A673 (cell line): ENCODE measurements at regions not wholly inside any gene's neighbourhood (a gene's known extent, or its start where the extent isn't known, plus 50 kb on each side); places are given as distances from the start of the nearest gene placed in this dataset.

Experiments used
- BruUV-seq: library from RNA; stranded (reverse); fragments of 400-500 nt; replicated peaks from 2 replicates; lab custom pipeline; 2021; lab: Mats Ljungman, UMichigan
- CTCF ChIA-PET: fragments of 300-600 bp; sonication (Branson Sonifier 250); formaldehyde crosslinking; loops from one replicate; lab custom pipeline; 2022; ENCODE audit warnings: antibody characterized with exemption; lab: Charles Lee
- POLR2A ChIA-PET: fragments of 300-600 bp; sonication (Branson Sonifier 250); formaldehyde crosslinking; loops from one replicate; lab custom pipeline; 2022; ENCODE audit warnings: antibody characterized with exemption; ENCODE audit not compliant: low non-redundant PET; lab: Charles Lee
- DNase-seq: peaks from one replicate; pipeline ENCODE4 v3.0.0-alpha.2; 2015; ENCODE audit warnings: low spot score
- H3K27ac ChIP-seq: fragments of 200-600 bp; sonication (generic); 2 replicates; pipeline ENCODE4 v1.5.1; 2016; ENCODE audit warnings: mixed run types, low read depth, mild to moderate bottlenecking, mixed read lengths, antibody characterized with exemption, low read length; ENCODE audit not compliant: poor library complexity, severe bottlenecking
- H3K27me3 ChIP-seq: fragments of 200-600 bp; sonication (generic); replicated peaks from 2 replicates; pipeline ENCODE4 v1.6.1; 2017; ENCODE audit warnings: mixed run types, low read depth, mild to moderate bottlenecking, mixed read lengths, antibody characterized with exemption, low read length; ENCODE audit not compliant: insufficient read depth, poor library complexity
- H3K36me3 ChIP-seq: fragments of 200-600 bp; sonication (generic); 2 replicates; pipeline ENCODE4 v1.6.1; 2016; ENCODE audit warnings: mixed run types, mild to moderate bottlenecking, mixed read lengths, antibody characterized with exemption, low read length; ENCODE audit not compliant: insufficient read depth, poor library complexity, severe bottlenecking
- H3K4me1 ChIP-seq: fragments of 200-600 bp; sonication (generic); 2 replicates; pipeline ENCODE4 v1.6.1; 2017; ENCODE audit warnings: mixed run types, mild to moderate bottlenecking, mixed read lengths, antibody characterized with exemption, low read length; ENCODE audit not compliant: insufficient read depth, poor library complexity, severe bottlenecking
- H3K4me3 ChIP-seq: fragments of 200-600 bp; sonication (generic); 2 replicates; pipeline ENCODE4 v1.5.1; 2016; ENCODE audit warnings: low read depth, mixed run types, mild to moderate bottlenecking, mixed read lengths, low read length; ENCODE audit not compliant: poor library complexity, severe bottlenecking
- H3K9me3 ChIP-seq: fragments of 200-600 bp; sonication (generic); 2 replicates; pipeline ENCODE4 v1.6.1; 2016; ENCODE audit warnings: mixed run types, low read depth, mild to moderate bottlenecking, mixed read lengths, antibody characterized with exemption, low read length; ENCODE audit not compliant: poor library complexity, severe bottlenecking
- EZH2 ChIP-seq: fragments of 200-600 bp; sonication (generic); IDR thresholded peaks from 2 replicates; pipeline ENCODE4 v1.6.1; 2017; ENCODE audit warnings: borderline replicate concordance, low read depth, mild to moderate bottlenecking, mixed read lengths, antibody characterized with exemption, low read length; ENCODE audit not compliant: poor library complexity, severe bottlenecking
- intact Hi-C: fragments of 100-400 bp; cut with micrococcal nuclease; formaldehyde crosslinking; loops from one replicate; pipeline ENCODE4 v1.10.0; 2022; ENCODE audit not compliant: unreplicated experiment
- TF ChIP-seq, protein P1 (sequence below): fragments of 300-800, 200-600 bp; sonication (generic); conservative IDR thresholded peaks from 2 replicates; pipeline ENCODE4 v1.5.1; 2017; ENCODE audit warnings: low read depth, mild to moderate bottlenecking, antibody characterized with exemption, low read length, moderate library complexity, mixed read lengths

DNA sequence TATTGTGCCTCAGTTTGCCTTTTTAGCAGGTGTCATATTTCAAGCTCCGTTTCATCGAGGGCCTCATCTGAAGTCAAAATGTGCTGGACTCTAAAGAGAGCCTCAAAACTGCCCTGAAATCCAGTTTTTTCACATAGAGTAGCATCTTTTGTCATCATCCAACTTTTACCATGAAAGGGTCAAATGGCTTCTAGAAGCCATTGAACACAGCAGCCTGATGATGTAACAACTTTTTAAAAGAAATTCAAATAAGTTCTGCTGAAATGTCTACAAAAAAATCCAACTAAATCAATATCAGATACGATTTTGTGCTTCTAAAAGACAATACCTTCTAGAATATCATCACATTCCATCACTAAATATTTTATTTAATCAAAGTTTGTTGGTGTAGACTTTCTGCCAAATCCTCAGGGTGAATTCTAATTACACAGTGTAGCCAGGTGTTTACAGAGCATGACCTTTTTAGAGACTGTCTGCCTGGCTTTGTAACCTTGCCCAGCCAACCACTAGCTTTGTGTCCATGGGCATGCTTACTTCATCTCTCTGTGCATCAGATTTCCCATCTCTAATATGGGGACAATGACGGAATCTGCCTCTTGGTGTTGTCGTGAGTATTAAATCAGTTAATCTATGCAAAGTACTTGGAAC lies 505.0 kb downstream of the EBF1 start:
- intact Hi-C loops: no loop called here
- CTCF ChIA-PET: no interaction called here
- TF ChIP-seq, protein P1, sequence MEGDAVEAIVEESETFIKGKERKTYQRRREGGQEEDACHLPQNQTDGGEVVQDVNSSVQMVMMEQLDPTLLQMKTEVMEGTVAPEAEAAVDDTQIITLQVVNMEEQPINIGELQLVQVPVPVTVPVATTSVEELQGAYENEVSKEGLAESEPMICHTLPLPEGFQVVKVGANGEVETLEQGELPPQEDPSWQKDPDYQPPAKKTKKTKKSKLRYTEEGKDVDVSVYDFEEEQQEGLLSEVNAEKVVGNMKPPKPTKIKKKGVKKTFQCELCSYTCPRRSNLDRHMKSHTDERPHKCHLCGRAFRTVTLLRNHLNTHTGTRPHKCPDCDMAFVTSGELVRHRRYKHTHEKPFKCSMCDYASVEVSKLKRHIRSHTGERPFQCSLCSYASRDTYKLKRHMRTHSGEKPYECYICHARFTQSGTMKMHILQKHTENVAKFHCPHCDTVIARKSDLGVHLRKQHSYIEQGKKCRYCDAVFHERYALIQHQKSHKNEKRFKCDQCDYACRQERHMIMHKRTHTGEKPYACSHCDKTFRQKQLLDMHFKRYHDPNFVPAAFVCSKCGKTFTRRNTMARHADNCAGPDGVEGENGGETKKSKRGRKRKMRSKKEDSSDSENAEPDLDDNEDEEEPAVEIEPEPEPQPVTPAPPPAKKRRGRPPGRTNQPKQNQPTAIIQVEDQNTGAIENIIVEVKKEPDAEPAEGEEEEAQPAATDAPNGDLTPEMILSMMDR: no peak
- TF ChIP-seq EZH2: no peak
- H3K4me3 ChIP-seq: no peak overlapping the region
- no peak overlapping the region for H3K27ac ChIP-seq
- POLR2A ChIA-PET: no interaction called here
- H3K9me3 ChIP-seq: no peaks in the 10 kb centered on the region
- BruUV-seq: no TSS peak
- H3K4me1 ChIP-seq: peaks cover 8% of the 10 kb centered on the region
- no peaks in the 10 kb centered on the region for H3K36me3 ChIP-seq
- peak; percentile 44 for DNase-seq
- no peaks in the 10 kb centered on the region for H3K27me3 ChIP-seq

GRCh38 chr5:158593925-158594324 lies 505.8 kb downstream of the EBF1 start:
- no peak for DNase-seq
- no peak for TF ChIP-seq EZH2
- TF ChIP-seq, protein P1: no peak
- intact Hi-C loops: no loop called here
- Histone ChIP-seq H3K36me3 (no peaks in the 10 kb centered on the region), H3K4me1 (peaks cover 8% of the 10 kb centered on the region), H3K9me3 (no peaks in the 10 kb centered on the region), H3K27me3 (no peaks in the 10 kb centered on the region), H3K27ac (no peak overlapping the region), H3K4me3 (no peak overlapping the region)
- POLR2A ChIA-PET: no interaction called here
- BruUV-seq: no TSS peak
- CTCF ChIA-PET: no interaction called here

- TF ChIP-seq, protein P1: no peak
- TF ChIP-seq EZH2: no peak
- no TSS peak for BruUV-seq
- Histone ChIP-seq H3K4me3 (no peak overlapping the region), H3K4me1 (peaks cover 8% of the 10 kb centered on the region), H3K9me3 (no peaks in the 10 kb centered on the region), H3K27ac (no peak overlapping the region), H3K36me3 (no peaks in the 10 kb centered on the region), H3K27me3 (no peaks in the 10 kb centered on the region)
- ChIA-PET CTCF (no interaction called here), POLR2A (no interaction called here)
- DNase-seq: peak; percentile 25
- intact Hi-C loops: no loop called here
Measured at GRCh38 chr5:158591301-158591863, 508.3 kb downstream of the EBF1 start.
